Progenitor cell of endocrine pancreas (in vitro differentiated cells): ENCODE measurements at regions not wholly inside any gene's neighbourhood (a gene's known extent, or its start where the extent isn't known, plus 50 kb on each side); places are given as distances from the start of the nearest gene placed in this dataset.

ENCODE experiments used
- DNase-seq: peaks from one replicate; pipeline ENCODE4 v3.0.0; 2021; ENCODE audit warnings: low spot score; ENCODE audit not compliant: unreplicated experiment
- H3K27ac Mint-ChIP-seq: 2 replicates; pipeline ENCODE4 v1.8.0; 2021; ENCODE audit warnings: mild to moderate bottlenecking, moderate library complexity, mixed read lengths
- H3K27me3 Mint-ChIP-seq: 2 replicates; pipeline ENCODE4 v1.8.0; 2021; ENCODE audit warnings: mixed read lengths
- H3K36me3 Mint-ChIP-seq: 2 replicates; pipeline ENCODE4 v1.8.0; 2022; ENCODE audit warnings: mixed read lengths; ENCODE audit not compliant: insufficient read depth
- H3K4me1 Mint-ChIP-seq: 2 replicates; pipeline ENCODE4 v1.8.0; 2021; ENCODE audit warnings: low read depth, mixed read lengths
- H3K4me3 Mint-ChIP-seq: 2 replicates; pipeline ENCODE4 v1.8.0; 2021; ENCODE audit warnings: low read depth, mild to moderate bottlenecking, moderate library complexity, mixed read lengths
- H3K9me3 Mint-ChIP-seq: 2 replicates; pipeline ENCODE4 v1.8.0; 2021; ENCODE audit warnings: low read depth, mixed read lengths
- CTCF ChIP-seq: fragments of 200-600 bp; sonication (generic); IDR thresholded peaks from one replicate; pipeline ENCODE4 v1.5.0; 2021; ENCODE audit warnings: antibody characterized with exemption, mild to moderate bottlenecking; ENCODE audit not compliant: unreplicated experiment

- TF ChIP-seq CTCF = no peak
- Mint-ChIP-seq H3K27me3 (peaks cover 2% of the 10 kb centered on the region), H3K4me1 (no peaks in the 10 kb centered on the region)
These were observed 529.4 kb upstream of the AGTR1 start for GRCh38 chr3:148168347-148168746.

GRCh38 chr3:148173851-148174250 lies 523.9 kb upstream of the AGTR1 start:
- no peak for TF ChIP-seq CTCF
- no peak for DNase-seq
- no peaks in the 10 kb centered on the region for H3K9me3 Mint-ChIP-seq
- peaks cover 2% of the 10 kb centered on the region for H3K27me3 Mint-ChIP-seq
- no peak overlapping the region for H3K4me3 Mint-ChIP-seq
- H3K36me3 Mint-ChIP-seq = no peaks in the 10 kb centered on the region
- H3K4me1 Mint-ChIP-seq = peaks cover 5% of the 10 kb centered on the region
- no peak overlapping the region for H3K27ac Mint-ChIP-seq

More at GRCh38 chr3:148168347-148168746, 529.4 kb upstream of the AGTR1 start:
- Mint-ChIP-seq H3K27ac (no peak overlapping the region), H3K4me3 (no peak overlapping the region), H3K36me3 (no peaks in the 10 kb centered on the region), H3K9me3 (no peaks in the 10 kb centered on the region)
- DNase-seq = no peak

- no peak for TF ChIP-seq CTCF
- Mint-ChIP-seq H3K27me3 (no peaks in the 10 kb centered on the region), H3K4me3 (no peak overlapping the region)
These were observed 522.5 kb upstream of the AGTR1 start for GRCh38 chr3:148175214-148175613.

DNA sequence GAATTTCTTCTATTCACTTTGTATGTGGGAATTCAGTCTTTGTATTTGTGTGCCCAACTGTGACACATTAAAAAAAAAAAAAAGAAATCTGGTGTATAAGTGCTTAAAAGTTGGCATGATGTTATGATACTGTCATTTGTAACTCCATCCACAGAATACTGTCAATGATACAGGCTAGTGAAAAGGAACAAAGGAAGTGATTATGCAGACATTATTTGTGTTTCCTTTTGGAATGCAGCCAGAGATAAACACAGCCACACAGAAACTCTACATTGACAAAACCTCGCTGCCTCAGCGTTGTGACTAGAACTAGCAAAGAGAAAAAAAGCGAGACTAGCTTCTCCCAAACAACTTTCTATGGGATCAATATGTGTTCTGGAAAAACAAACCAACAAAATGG lies 519.2 kb upstream of the AGTR1 start:
- Mint-ChIP-seq H3K9me3 (no peaks in the 10 kb centered on the region), H3K4me3 (no peak overlapping the region), H3K27me3 (no peaks in the 10 kb centered on the region), H3K36me3 (no peaks in the 10 kb centered on the region), H3K27ac (peak overlapping the region; percentile 73), H3K4me1 (peaks cover 5% of the 10 kb centered on the region)
- no peak for TF ChIP-seq CTCF
- DNase-seq = no peak

More at GRCh38 chr3:148175214-148175613, 522.5 kb upstream of the AGTR1 start:
- no peaks in the 10 kb centered on the region for H3K36me3 Mint-ChIP-seq
- no peak for DNase-seq
- peaks cover 5% of the 10 kb centered on the region for H3K4me1 Mint-ChIP-seq
- H3K9me3 Mint-ChIP-seq = no peaks in the 10 kb centered on the region
- H3K27ac Mint-ChIP-seq = no peak overlapping the region

DNA sequence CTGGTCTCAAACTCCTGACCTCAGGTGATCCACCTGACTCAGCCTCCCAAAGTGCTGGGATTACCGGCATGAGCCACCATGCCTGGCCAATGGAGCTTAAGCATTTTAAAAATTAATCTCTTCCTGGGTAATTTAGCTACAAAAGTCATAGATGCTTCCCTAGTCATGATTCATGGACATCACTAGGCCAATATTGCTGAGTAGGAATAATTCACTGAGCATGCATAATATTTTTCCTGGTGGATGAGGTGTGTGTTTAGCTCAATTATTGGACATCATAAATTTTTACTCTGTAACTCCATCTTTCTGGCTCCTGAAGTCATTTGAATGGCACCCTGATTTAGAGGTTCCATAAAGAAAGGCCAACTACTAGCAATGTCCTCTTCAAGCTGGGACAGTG lies 512.9 kb upstream of the AGTR1 start:
- Mint-ChIP-seq H3K9me3 (no peaks in the 10 kb centered on the region), H3K36me3 (no peaks in the 10 kb centered on the region), H3K4me1 (no peaks in the 10 kb centered on the region), H3K27me3 (no peaks in the 10 kb centered on the region), H3K4me3 (no peak overlapping the region), H3K27ac (no peak overlapping the region)
- TF ChIP-seq CTCF = no peak
- DNase-seq = no peak
